ENCODE measurements at regions not wholly inside any gene's neighbourhood (a gene's known extent, or its start where the extent isn't known, plus 50 kb on each side); places are given as distances from the start of the nearest gene placed in this dataset.

- DNase-seq (ENCODE audit: extremely low read depth in 1 of 4, low spot score in 3 of 4) (no peak), ATAC-seq (no peak), FAIRE-seq (no peak)
- Histone ChIP-seq H2AFZ (ENCODE audit: low read depth, low read length) (no peak overlapping the region), H3K4me1 (replicated peaks in 1 of 2; ENCODE audit: control insufficient read depth in 2 of 2, insufficient read depth in 2 of 2, low read length in 2 of 2) (no peaks in the 10 kb centered on the region), H3K9me1 (ENCODE audit: control insufficient read depth, insufficient read depth, low read length) (no peaks in the 10 kb centered on the region), H3K27ac (ENCODE audit: extremely low read depth, low read depth, low read length) (no peak overlapping the region), H4K20me1 (replicated peaks; ENCODE audit: control insufficient read depth, insufficient read depth, low read length) (no peaks in the 10 kb centered on the region), H3K9ac (ENCODE audit: insufficient read depth in 1 of 2, low read depth in 2 of 2, low read length in 2 of 2) (no peak overlapping the region), H3K4me2 (ENCODE audit: insufficient read depth, low read length) (no peak overlapping the region), H3K9me3 (replicated peaks; ENCODE audit: control insufficient read depth, insufficient read depth, low read depth, low read length) (no peaks in the 10 kb centered on the region; the same call in 1 of the 2 replicates), H3K27me3 (ENCODE audit: control insufficient read depth in 2 of 2, insufficient read depth in 2 of 2, low read length in 2 of 2) (no peaks in the 10 kb centered on the region), H3K36me3 (ENCODE audit: control insufficient read depth, insufficient read depth, low read length) (no peaks in the 10 kb centered on the region), H3K4me3 (no peak overlapping the region), H3K79me2 (ENCODE audit: control insufficient read depth, insufficient read depth, low read length) (no peaks in the 10 kb centered on the region)
- in situ Hi-C loops (cut with MboI) (no loop called here), intact Hi-C loops (cut with micrococcal nuclease) (no loop called here)
- POLR2A ChIA-PET, result no interaction called here
- 0% methylated on average over 3 of the region's 3 CpGs for WGBS (ENCODE audit: insufficient coverage, low coverage, missing lambda C conversion rate)
- CTCF ChIA-PET (ENCODE audit: low intra/inter-chr PET ratio), result no interaction called here
- BruUV-seq (replicated peaks), result no TSS peak
- TF ChIP-seq RFX1 (IDR thresholded peaks at IDR 0.05), result no peak
- no peak for TF ChIP-seq ZNF76 (CRISPR knock-in tag; IDR thresholded peaks at IDR 0.05; ENCODE audit: borderline replicate concordance)
These were observed 987.9 kb downstream of the KCNMA1 start for GRCh38 chr10:76649723-76650127.

GRCh38 chr10:76649254-76649653, 988.4 kb downstream of the KCNMA1 start:
- Histone ChIP-seq H3K36me3 (ENCODE audit: control insufficient read depth, insufficient read depth, low read length) (no peaks in the 10 kb centered on the region), H3K4me3 (no peak overlapping the region), H2AFZ (ENCODE audit: low read depth, low read length) (no peak overlapping the region), H3K27ac (ENCODE audit: extremely low read depth, low read depth, low read length) (no peak overlapping the region), H3K9ac (ENCODE audit: insufficient read depth in 1 of 2, low read depth in 2 of 2, low read length in 2 of 2) (no peak overlapping the region), H3K4me2 (ENCODE audit: insufficient read depth, low read length) (no peak overlapping the region), H3K9me1 (ENCODE audit: control insufficient read depth, insufficient read depth, low read length) (no peaks in the 10 kb centered on the region), H3K4me1 (replicated peaks in 1 of 2; ENCODE audit: control insufficient read depth in 2 of 2, insufficient read depth in 2 of 2, low read length in 2 of 2) (no peaks in the 10 kb centered on the region), H3K9me3 (replicated peaks; ENCODE audit: control insufficient read depth, insufficient read depth, low read depth, low read length) (no peaks in the 10 kb centered on the region; the same call in 1 of the 2 replicates), H3K79me2 (ENCODE audit: control insufficient read depth, insufficient read depth, low read length) (no peaks in the 10 kb centered on the region), H3K27me3 (ENCODE audit: control insufficient read depth in 2 of 2, insufficient read depth in 2 of 2, low read length in 2 of 2) (no peaks in the 10 kb centered on the region), H4K20me1 (replicated peaks; ENCODE audit: control insufficient read depth, insufficient read depth, low read length) (no peaks in the 10 kb centered on the region)
- CTCF ChIA-PET (ENCODE audit: low intra/inter-chr PET ratio), result no interaction called here
- no peak for FAIRE-seq
- 0% methylated on average over 3 of the region's 3 CpGs for WGBS (ENCODE audit: insufficient coverage, low coverage, missing lambda C conversion rate)
- intact Hi-C loops (cut with micrococcal nuclease), result no loop called here
- DNase-seq (ENCODE audit: extremely low read depth in 1 of 4, low spot score in 3 of 4), result no peak
- no peak for ATAC-seq
- no TSS peak for BruUV-seq (replicated peaks)
- in situ Hi-C loops (cut with MboI), result no loop called here
- POLR2A ChIA-PET, result no interaction called here
- no peak for TF ChIP-seq MTA3 (IDR thresholded peaks at IDR 0.05; ENCODE audit: borderline replicate concordance)
- no peak for TF ChIP-seq HNRNPH1 (optimal IDR thresholded peaks at IDR 0.05; ENCODE audit: low read depth, low read length)
- TF ChIP-seq MBD2 (IDR thresholded peaks at IDR 0.05; ENCODE audit: borderline replicate concordance, low read depth), result no peak
- TF ChIP-seq ATF4 (CRISPR knock-in tag; IDR thresholded peaks at IDR 0.05), result no peak
- no peak for TF ChIP-seq RBM14 (IDR thresholded peaks at IDR 0.05; ENCODE audit: borderline replicate concordance, insufficient read depth, low read depth, low read length)
- TF ChIP-seq KDM2B (CRISPR knock-in tag; IDR thresholded peaks at IDR 0.05), result no peak
- no peak for TF ChIP-seq SIN3A (IDR thresholded peaks at IDR 0.05; ENCODE audit: borderline replicate concordance in 2 of 2, control insufficient read depth in 1 of 2, low read depth in 2 of 2, low read length in 2 of 2)
- no peak for TF ChIP-seq SRSF7 (optimal IDR thresholded peaks at IDR 0.05; ENCODE audit: low read depth, low read length)
- TF ChIP-seq ARID1B (IDR thresholded peaks at IDR 0.05), result no peak
- TF ChIP-seq POLR3G (IDR thresholded peaks at IDR 0.05; ENCODE audit: extremely low read depth, insufficient read length, insufficient replicate concordance), result no peak
- no peak for TF ChIP-seq GATAD2A (IDR thresholded peaks at IDR 0.05)
- TF ChIP-seq PTTG1 (tag; IDR thresholded peaks at IDR 0.05; ENCODE audit: low read depth), result no peak
- no peak for TF ChIP-seq ZNF445 (CRISPR knock-in tag; IDR thresholded peaks at IDR 0.05; ENCODE audit: low read depth)
- TF ChIP-seq GABPA (tag; conservative IDR thresholded peaks at IDR 0.05; ENCODE audit: low read depth), result no peak
- no peak for TF ChIP-seq TSC22D4 (tag; IDR thresholded peaks at IDR 0.05)
- TF ChIP-seq CSDE1 (IDR thresholded peaks at IDR 0.05), result no peak

Data from K562 (cell line).